CD4-positive, CD25-positive, alpha-beta regulatory T cell (primary cell): ENCODE measurements at regions not wholly inside any gene's neighbourhood (a gene's known extent, or its start where the extent isn't known, plus 50 kb on each side); places are given as distances from the start of the nearest gene placed in this dataset.

ENCODE experiments used
- ATAC-seq, 2 donors: fragments of 150-1000 bp; cut with Tn5 transposase; one replicate each; pipeline ENCODE4 v1.10.0; 2021; ENCODE audit warnings: low read depth in 2 of 2, moderate number of reproducible peaks in 2 of 2, moderate library complexity in 1 of 2
- DNase-seq, 3 donors: peaks; one replicate each; pipeline versions ENCODE4 v3.0.0 to v3.0.0-alpha.2; 2012 to 2022; ENCODE audit warnings: mixed read lengths in 1 of 3
- H3K27ac ChIP-seq: one replicate; pipeline ENCODE4 v1.7.0; 2013; ENCODE audit warnings: mild to moderate bottlenecking, low read length; ENCODE audit not compliant: insufficient read depth, poor library complexity, severe bottlenecking
- H3K27me3 ChIP-seq: one replicate; pipeline ENCODE4 v1.7.0; 2013; ENCODE audit warnings: low read length; ENCODE audit not compliant: control insufficient read depth, insufficient read depth
- H3K36me3 ChIP-seq: one replicate; pipeline ENCODE4 v1.7.0; 2013; ENCODE audit warnings: mild to moderate bottlenecking, low read length, moderate library complexity; ENCODE audit not compliant: control insufficient read depth, insufficient read depth
- H3K4me1 ChIP-seq: 2 replicates; pipeline ENCODE4 v1.7.0; 2013; ENCODE audit warnings: mild to moderate bottlenecking, low read length; ENCODE audit not compliant: insufficient read depth, control insufficient read depth, poor library complexity, severe bottlenecking
- H3K4me3 ChIP-seq: one replicate; pipeline ENCODE4 v1.7.0; 2013; ENCODE audit warnings: low read depth, mild to moderate bottlenecking, low read length, moderate library complexity
- H3K9me3 ChIP-seq, 2 experiments: 1 replicate in 1 of 2; 2 replicates in 1 of 2; pipeline ENCODE4 v1.7.0; 2013; ENCODE audit warnings: low read length in 2 of 2, mild to moderate bottlenecking in 1 of 2, moderate library complexity in 1 of 2; ENCODE audit not compliant: control insufficient read depth in 2 of 2
- H3K27ac Mint-ChIP-seq, 3 donors: one replicate each; pipeline ENCODE4 v1.8.0; 2020 to 2022; ENCODE audit warnings: mild to moderate bottlenecking in 3 of 3, mixed read lengths in 3 of 3, moderate library complexity in 2 of 3
- H3K27me3 Mint-ChIP-seq: one replicate; pipeline ENCODE4 v1.8.0; 2022; ENCODE audit warnings: mild to moderate bottlenecking, mixed read lengths
- H3K36me3 Mint-ChIP-seq: one replicate; pipeline ENCODE4 v1.8.0; 2020; ENCODE audit warnings: mixed read lengths
- H3K4me1 Mint-ChIP-seq, 4 donors: one replicate each; pipeline ENCODE4 v1.8.0; 2020 to 2022; ENCODE audit warnings: mixed read lengths in 4 of 4, mild to moderate bottlenecking in 1 of 4
- H3K4me3 Mint-ChIP-seq, 4 donors: one replicate each; pipeline ENCODE4 v1.8.0; 2020 to 2022; ENCODE audit warnings: mild to moderate bottlenecking in 4 of 4, mixed read lengths in 4 of 4, moderate library complexity in 3 of 4
- H3K9me3 Mint-ChIP-seq, 7 donors: one replicate each; pipeline ENCODE4 v1.8.0; 2020 to 2022; ENCODE audit warnings: mixed read lengths in 7 of 7, mild to moderate bottlenecking in 3 of 7, moderate library complexity in 2 of 7

DNA sequence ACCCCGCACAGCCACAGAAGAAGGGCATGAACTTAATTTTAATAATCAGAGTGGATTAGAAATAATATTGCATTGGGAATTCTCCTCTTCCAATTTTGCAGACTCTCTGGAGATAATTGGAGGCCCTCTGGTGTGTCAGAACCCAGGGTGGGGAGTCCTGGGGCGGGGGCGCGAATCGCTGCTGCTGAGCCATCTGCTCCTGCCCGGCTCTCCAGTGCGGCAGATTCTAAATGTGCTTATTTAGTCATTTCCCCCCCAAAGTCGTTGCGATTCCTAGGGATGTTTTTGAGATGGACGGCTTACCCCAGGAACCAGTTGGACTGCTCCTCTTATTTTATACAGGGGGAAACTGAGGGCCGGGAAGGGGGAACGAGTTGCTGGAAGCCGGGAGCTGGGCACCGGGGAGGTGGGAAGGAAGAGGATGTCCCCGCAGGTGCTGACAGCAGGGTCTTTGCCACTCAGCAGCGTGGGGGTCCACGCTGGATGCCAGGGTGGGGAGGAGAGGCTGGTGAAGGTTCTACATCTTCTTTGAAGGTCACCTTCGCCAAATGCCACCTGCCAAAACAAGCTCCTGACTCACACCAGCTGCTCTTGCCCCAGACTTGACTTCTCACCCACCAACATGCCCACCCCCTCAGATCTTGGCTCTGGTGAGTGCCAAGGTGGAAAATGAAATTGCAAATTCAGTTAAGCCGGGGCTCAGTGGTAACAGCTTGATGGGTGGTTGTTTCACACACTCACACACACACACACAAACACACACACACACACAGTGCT lies 91.3 kb upstream of the PRR23E start:
- no peaks in the 10 kb centered on the region for H3K36me3 ChIP-seq
- H3K27ac ChIP-seq, result no peak overlapping the region
- no peak overlapping the region for H3K4me3 ChIP-seq
- peaks cover 0 to 3% (median 0%) of the 10 kb centered on the region in 7 donors for H3K9me3 Mint-ChIP-seq
- H3K36me3 Mint-ChIP-seq, result no peaks in the 10 kb centered on the region
- H3K27me3 Mint-ChIP-seq, result peaks cover 5% of the 10 kb centered on the region
- no peaks in the 10 kb centered on the region for H3K9me3 ChIP-seq
- H3K27ac Mint-ChIP-seq, result peak overlapping the region in 1 of 3 donors; percentile 66
- H3K4me3 Mint-ChIP-seq, result no peak overlapping the region
- no peaks in the 10 kb centered on the region for H3K27me3 ChIP-seq
- H3K4me1 ChIP-seq, result no peaks in the 10 kb centered on the region
- no peaks in the 10 kb centered on the region for H3K4me1 Mint-ChIP-seq
- DNase-seq (no peak), ATAC-seq (no peak)

DNA sequence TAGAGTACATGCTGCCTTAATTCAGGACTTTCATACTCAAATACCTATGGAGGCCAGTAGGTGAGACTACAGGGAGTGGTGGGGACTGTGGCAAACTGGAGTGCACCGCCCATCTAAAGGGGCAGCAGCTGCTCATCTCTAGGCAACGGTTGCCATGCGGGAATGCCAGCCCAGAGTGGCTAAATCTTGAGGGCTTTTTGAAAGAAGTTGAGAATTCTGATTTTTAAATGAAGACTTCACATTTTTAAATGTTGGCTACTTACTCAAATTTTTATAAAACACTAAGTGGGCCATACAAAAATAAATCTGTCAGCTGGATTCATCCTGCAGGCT lies 90.8 kb upstream of the PRR23E start:
- H3K27me3 ChIP-seq, result no peaks in the 10 kb centered on the region

DNA sequence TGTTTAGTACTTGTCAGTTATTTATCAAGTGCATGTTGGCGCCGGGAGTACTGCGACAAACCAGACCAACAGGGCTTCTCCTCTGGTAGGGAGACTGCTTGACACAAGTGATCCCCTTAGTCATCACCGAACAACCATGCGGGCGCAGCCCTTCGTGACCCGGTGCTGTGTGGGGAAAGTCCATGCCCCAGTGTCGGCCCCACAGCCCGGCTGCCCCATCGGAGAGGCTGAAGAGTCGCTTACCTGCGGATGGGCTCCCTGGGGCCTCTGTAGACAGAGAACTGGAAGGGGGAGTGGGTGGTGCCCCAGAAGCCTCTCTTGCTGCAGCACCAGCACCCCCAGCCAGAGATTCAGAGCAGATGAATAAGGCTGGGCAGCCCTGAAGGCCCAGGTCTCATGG lies 90.3 kb upstream of the PRR23E start:
- Histone ChIP-seq H3K4me1 (no peaks in the 10 kb centered on the region), H3K27me3 (no peaks in the 10 kb centered on the region), H3K9me3 (no peaks in the 10 kb centered on the region), H3K36me3 (no peaks in the 10 kb centered on the region), H3K4me3 (no peak overlapping the region), H3K27ac (no peak overlapping the region)
- ATAC-seq (no peak), DNase-seq (no peak)
- H3K4me3 Mint-ChIP-seq, result no peak overlapping the region
- H3K27me3 Mint-ChIP-seq, result peaks cover 5% of the 10 kb centered on the region
- no peaks in the 10 kb centered on the region for H3K36me3 Mint-ChIP-seq
- H3K4me1 Mint-ChIP-seq, result no peaks in the 10 kb centered on the region
- peaks cover 0 to 3% (median 0%) of the 10 kb centered on the region in 7 donors for H3K9me3 Mint-ChIP-seq
- no peak overlapping the region for H3K27ac Mint-ChIP-seq

More for the DNA sequence above, 90.8 kb upstream of the PRR23E start:
- H3K27ac ChIP-seq, result no peak overlapping the region
- Mint-ChIP-seq H3K9me3 (peaks cover 0 to 3% (median 0%) of the 10 kb centered on the region in 7 donors), H3K4me3 (no peak overlapping the region), H3K36me3 (no peaks in the 10 kb centered on the region), H3K27ac (no peak overlapping the region), H3K4me1 (no peaks in the 10 kb centered on the region), H3K27me3 (peaks cover 5% of the 10 kb centered on the region)
- H3K9me3 ChIP-seq, result no peaks in the 10 kb centered on the region
- no peaks in the 10 kb centered on the region for H3K4me1 ChIP-seq
- no peak for DNase-seq
- no peak for ATAC-seq
- H3K36me3 ChIP-seq, result no peaks in the 10 kb centered on the region
- H3K4me3 ChIP-seq, result no peak overlapping the region

DNA sequence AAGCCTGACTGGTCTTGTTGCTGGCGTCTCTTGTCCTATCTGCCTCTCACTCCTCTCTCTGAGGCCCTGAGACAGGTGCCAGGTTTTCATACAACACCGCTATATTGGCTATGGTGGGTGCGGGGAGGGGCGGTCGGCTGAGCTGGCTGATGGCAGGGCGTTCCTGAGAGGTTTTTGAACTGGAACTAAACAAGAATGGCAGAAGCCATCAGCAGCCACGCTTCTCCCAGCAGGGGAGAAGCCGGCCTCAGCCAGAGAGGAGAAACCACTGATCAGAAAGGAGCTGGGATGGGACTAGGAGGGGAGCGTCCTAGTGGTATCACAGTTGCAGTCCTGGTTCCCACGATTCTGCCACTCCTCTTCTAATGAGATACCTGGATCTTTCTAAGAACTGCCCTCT lies 89.9 kb upstream of the PRR23E start:
- no peak overlapping the region for H3K27ac Mint-ChIP-seq
- H3K4me3 ChIP-seq, result no peak overlapping the region
- no peaks in the 10 kb centered on the region for H3K36me3 Mint-ChIP-seq
- H3K27me3 ChIP-seq, result no peaks in the 10 kb centered on the region
- H3K27ac ChIP-seq, result no peak overlapping the region
- H3K9me3 Mint-ChIP-seq, result peaks cover 0 to 3% (median 0%) of the 10 kb centered on the region in 7 donors
- H3K4me1 ChIP-seq, result no peaks in the 10 kb centered on the region
- no peak for ATAC-seq
- DNase-seq, result no peak
- peaks cover 5% of the 10 kb centered on the region for H3K27me3 Mint-ChIP-seq
- H3K9me3 ChIP-seq, result no peaks in the 10 kb centered on the region
- no peak overlapping the region for H3K4me3 Mint-ChIP-seq
- H3K36me3 ChIP-seq, result no peaks in the 10 kb centered on the region
- no peaks in the 10 kb centered on the region for H3K4me1 Mint-ChIP-seq

DNA sequence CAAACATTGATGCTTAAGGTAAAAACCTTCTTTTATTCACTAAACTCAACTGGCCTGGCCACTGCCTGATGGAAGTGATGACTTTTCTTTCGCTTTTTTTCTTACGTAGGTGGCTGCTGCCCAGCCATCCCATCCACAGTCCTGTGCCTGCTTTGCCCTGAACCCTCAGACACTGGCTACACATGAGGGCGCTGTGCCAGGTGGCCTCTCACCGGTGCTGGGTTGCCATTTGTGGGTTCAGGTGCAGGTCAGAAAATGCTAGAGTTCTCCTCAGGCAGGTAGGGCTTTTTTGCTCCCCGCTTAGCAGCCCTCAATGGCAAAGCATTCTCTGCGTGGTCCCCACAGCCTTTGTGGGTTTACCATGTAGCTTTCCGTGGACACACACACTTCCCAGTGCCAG lies 88.3 kb upstream of the PRR23E start:
- Mint-ChIP-seq H3K4me1 (no peaks in the 10 kb centered on the region), H3K9me3 (peaks cover 0 to 3% (median 0%) of the 10 kb centered on the region in 7 donors)
- H3K4me3 ChIP-seq, result no peak overlapping the region

DNA sequence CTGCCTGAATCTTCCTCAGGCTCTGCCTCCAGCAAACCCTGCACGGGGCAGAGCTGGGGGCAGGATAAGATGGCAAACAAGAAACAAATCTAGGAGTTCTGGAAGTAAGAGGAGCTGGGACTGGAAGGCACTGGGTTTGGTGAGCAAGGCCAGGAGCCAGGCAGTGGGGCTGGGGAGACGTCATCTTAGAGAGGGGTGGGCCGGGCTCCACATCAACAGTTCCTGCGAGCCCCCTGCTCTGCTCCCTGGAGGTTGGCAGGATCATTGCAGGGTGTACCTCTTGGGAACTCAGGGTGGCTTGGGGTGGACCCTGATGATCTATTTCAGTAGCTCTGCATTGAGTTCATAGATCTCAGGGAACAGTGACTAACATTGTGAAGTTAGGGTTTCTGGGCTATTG lies 87.3 kb upstream of the PRR23E start:
- Mint-ChIP-seq H3K4me1 (no peaks in the 10 kb centered on the region), H3K36me3 (no peaks in the 10 kb centered on the region), H3K27ac (no peak overlapping the region), H3K4me3 (no peak overlapping the region), H3K27me3 (peaks cover 6% of the 10 kb centered on the region), H3K9me3 (peaks cover 0 to 3% (median 0%) of the 10 kb centered on the region in 7 donors)
- no peaks in the 10 kb centered on the region for H3K27me3 ChIP-seq
- no peak overlapping the region for H3K27ac ChIP-seq
- DNase-seq (no peak), ATAC-seq (no peak)
- no peaks in the 10 kb centered on the region for H3K4me1 ChIP-seq
- no peak overlapping the region for H3K4me3 ChIP-seq
- H3K9me3 ChIP-seq, result no peaks in the 10 kb centered on the region
- no peaks in the 10 kb centered on the region for H3K36me3 ChIP-seq

More for the DNA sequence above, 88.3 kb upstream of the PRR23E start:
- no peaks in the 10 kb centered on the region for H3K36me3 ChIP-seq
- H3K4me1 ChIP-seq, result no peaks in the 10 kb centered on the region
- no peak overlapping the region for H3K27ac ChIP-seq
- Mint-ChIP-seq H3K27ac (no peak overlapping the region), H3K4me3 (no peak overlapping the region), H3K27me3 (peaks cover 2% of the 10 kb centered on the region), H3K36me3 (no peaks in the 10 kb centered on the region)
- no peaks in the 10 kb centered on the region for H3K9me3 ChIP-seq
- H3K27me3 ChIP-seq, result no peaks in the 10 kb centered on the region
- no peak for DNase-seq
- no peak for ATAC-seq

DNA sequence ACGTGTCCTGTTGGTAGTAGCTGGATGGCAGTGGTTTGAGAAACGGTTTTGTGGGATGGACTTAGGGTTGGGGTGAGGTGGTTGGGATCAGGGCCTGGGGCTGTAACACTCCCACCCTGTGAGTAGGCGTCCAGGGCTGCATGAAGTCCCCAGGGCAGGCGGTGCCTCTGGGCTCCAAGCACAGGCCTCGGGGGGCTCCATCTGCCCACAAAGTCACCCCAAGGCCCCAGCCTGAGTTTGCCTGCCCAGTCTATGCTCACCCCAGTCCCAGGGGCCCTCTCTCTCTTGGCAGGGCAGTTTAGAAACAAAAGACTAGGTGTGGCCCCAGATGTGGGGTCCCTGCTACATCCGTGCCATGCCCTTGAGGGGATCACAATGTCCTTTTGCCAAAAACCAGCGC lies 86.9 kb upstream of the PRR23E start:
- Histone ChIP-seq H3K27me3 (no peaks in the 10 kb centered on the region), H3K4me3 (no peak overlapping the region), H3K9me3 (no peaks in the 10 kb centered on the region), H3K36me3 (no peaks in the 10 kb centered on the region), H3K4me1 (no peaks in the 10 kb centered on the region), H3K27ac (no peak overlapping the region)
- Mint-ChIP-seq H3K36me3 (no peaks in the 10 kb centered on the region), H3K27ac (no peak overlapping the region), H3K4me1 (no peaks in the 10 kb centered on the region), H3K9me3 (peaks cover 0 to 3% (median 0%) of the 10 kb centered on the region in 7 donors), H3K27me3 (peaks cover 6% of the 10 kb centered on the region), H3K4me3 (peak overlapping the region in 1 of 4 donors; percentile 7)
- ATAC-seq (no peak), DNase-seq (no peak)

DNA sequence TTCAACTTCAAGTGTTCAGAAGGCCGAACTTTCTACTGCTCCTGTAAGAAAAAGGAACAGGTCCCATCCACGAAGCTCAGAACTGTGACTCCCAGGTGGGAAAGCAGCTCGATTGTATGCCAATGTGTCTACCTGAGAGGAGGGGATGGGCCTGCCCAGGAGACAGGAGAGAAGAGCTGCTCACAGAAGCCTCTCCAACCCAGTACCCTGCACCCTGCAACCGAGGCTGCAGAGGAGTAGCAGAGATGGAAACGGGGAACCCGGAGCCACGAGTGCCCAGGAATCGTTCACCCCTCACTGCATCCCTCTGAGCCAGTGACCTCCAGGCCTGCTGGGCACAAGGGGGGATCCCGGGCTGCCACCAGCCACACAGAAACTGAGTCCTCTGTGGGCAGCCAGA lies 86.5 kb upstream of the PRR23E start:
- H3K9me3 Mint-ChIP-seq, result peaks cover 0 to 4% (median 2%) of the 10 kb centered on the region in 7 donors
- Histone ChIP-seq H3K36me3 (no peaks in the 10 kb centered on the region), H3K4me1 (no peaks in the 10 kb centered on the region), H3K27ac (no peak overlapping the region), H3K9me3 (peaks cover 2 to 3% of the 10 kb centered on the region in 2 experiments), H3K4me3 (no peak overlapping the region), H3K27me3 (no peaks in the 10 kb centered on the region)
- no peaks in the 10 kb centered on the region for H3K36me3 Mint-ChIP-seq
- no peak overlapping the region for H3K4me3 Mint-ChIP-seq
- ATAC-seq (no peak), DNase-seq (no peak)
- H3K27ac Mint-ChIP-seq, result no peak overlapping the region
- H3K27me3 Mint-ChIP-seq, result peaks cover 6% of the 10 kb centered on the region
- H3K4me1 Mint-ChIP-seq, result no peaks in the 10 kb centered on the region
